ENCODE measurements at regions not wholly inside any gene's neighbourhood (a gene's known extent, or its start where the extent isn't known, plus 50 kb on each side); places are given as distances from the start of the nearest gene placed in this dataset.

GRCh38 chr9:89666950-89667349 is 62.1 kb downstream of the GADD45G start:
- H3K9me3 Mint-ChIP-seq (ENCODE audit: unreplicated experiment) = no peaks in the 10 kb centered on the region
- H3K27ac Mint-ChIP-seq (ENCODE audit: unreplicated experiment) = no peak overlapping the region
- H3K27me3 Mint-ChIP-seq (ENCODE audit: unreplicated experiment) = peaks cover 3% of the 10 kb centered on the region
- TF ChIP-seq, protein P1, sequence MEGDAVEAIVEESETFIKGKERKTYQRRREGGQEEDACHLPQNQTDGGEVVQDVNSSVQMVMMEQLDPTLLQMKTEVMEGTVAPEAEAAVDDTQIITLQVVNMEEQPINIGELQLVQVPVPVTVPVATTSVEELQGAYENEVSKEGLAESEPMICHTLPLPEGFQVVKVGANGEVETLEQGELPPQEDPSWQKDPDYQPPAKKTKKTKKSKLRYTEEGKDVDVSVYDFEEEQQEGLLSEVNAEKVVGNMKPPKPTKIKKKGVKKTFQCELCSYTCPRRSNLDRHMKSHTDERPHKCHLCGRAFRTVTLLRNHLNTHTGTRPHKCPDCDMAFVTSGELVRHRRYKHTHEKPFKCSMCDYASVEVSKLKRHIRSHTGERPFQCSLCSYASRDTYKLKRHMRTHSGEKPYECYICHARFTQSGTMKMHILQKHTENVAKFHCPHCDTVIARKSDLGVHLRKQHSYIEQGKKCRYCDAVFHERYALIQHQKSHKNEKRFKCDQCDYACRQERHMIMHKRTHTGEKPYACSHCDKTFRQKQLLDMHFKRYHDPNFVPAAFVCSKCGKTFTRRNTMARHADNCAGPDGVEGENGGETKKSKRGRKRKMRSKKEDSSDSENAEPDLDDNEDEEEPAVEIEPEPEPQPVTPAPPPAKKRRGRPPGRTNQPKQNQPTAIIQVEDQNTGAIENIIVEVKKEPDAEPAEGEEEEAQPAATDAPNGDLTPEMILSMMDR (IDR thresholded peaks at IDR 0.05; ENCODE audit: unreplicated experiment) = no peak
- H3K36me3 Mint-ChIP-seq (ENCODE audit: low read depth, unreplicated experiment) = peaks cover 3% of the 10 kb centered on the region
- peaks cover 11% of the 10 kb centered on the region for H3K4me1 Mint-ChIP-seq (ENCODE audit: unreplicated experiment)
- no peak overlapping the region for H3K4me3 Mint-ChIP-seq (ENCODE audit: unreplicated experiment)
- no peak for DNase-seq (ENCODE audit: low spot score)

GRCh38 chr9:89667726-89668125 is 62.9 kb downstream of the GADD45G start:
- DNase-seq (ENCODE audit: low spot score) = no peak
- peaks cover 3% of the 10 kb centered on the region for H3K27me3 Mint-ChIP-seq (ENCODE audit: unreplicated experiment)
- no peak overlapping the region for H3K4me3 Mint-ChIP-seq (ENCODE audit: unreplicated experiment)
- TF ChIP-seq, protein P1 (IDR thresholded peaks at IDR 0.05; ENCODE audit: unreplicated experiment) = no peak
- peaks cover 4% of the 10 kb centered on the region for H3K4me1 Mint-ChIP-seq (ENCODE audit: unreplicated experiment)
- H3K27ac Mint-ChIP-seq (ENCODE audit: unreplicated experiment) = no peak overlapping the region
- H3K9me3 Mint-ChIP-seq (ENCODE audit: unreplicated experiment) = no peaks in the 10 kb centered on the region
- peaks cover 3% of the 10 kb centered on the region for H3K36me3 Mint-ChIP-seq (ENCODE audit: low read depth, unreplicated experiment)

- Mint-ChIP-seq H3K4me1 (ENCODE audit: unreplicated experiment) (peaks cover 3% of the 10 kb centered on the region), H3K27ac (ENCODE audit: unreplicated experiment) (no peak overlapping the region), H3K4me3 (ENCODE audit: unreplicated experiment) (no peak overlapping the region), H3K36me3 (ENCODE audit: low read depth, unreplicated experiment) (peaks cover 3% of the 10 kb centered on the region), H3K27me3 (ENCODE audit: unreplicated experiment) (peaks cover 4% of the 10 kb centered on the region), H3K9me3 (ENCODE audit: unreplicated experiment) (no peaks in the 10 kb centered on the region)
- TF ChIP-seq, protein P1 (IDR thresholded peaks at IDR 0.05; ENCODE audit: unreplicated experiment) = no peak
- no peak for DNase-seq (ENCODE audit: low spot score)
Observed at GRCh38 chr9:89668216-89668865, 63.5 kb downstream of the GADD45G start.

- Mint-ChIP-seq H3K4me1 (ENCODE audit: unreplicated experiment) (peaks cover 3% of the 10 kb centered on the region), H3K36me3 (ENCODE audit: low read depth, unreplicated experiment) (peaks cover 3% of the 10 kb centered on the region), H3K9me3 (ENCODE audit: unreplicated experiment) (no peaks in the 10 kb centered on the region), H3K4me3 (ENCODE audit: unreplicated experiment) (no peak overlapping the region), H3K27ac (ENCODE audit: unreplicated experiment) (no peak overlapping the region), H3K27me3 (ENCODE audit: unreplicated experiment) (peaks cover 4% of the 10 kb centered on the region)
- TF ChIP-seq, protein P1 (IDR thresholded peaks at IDR 0.05; ENCODE audit: unreplicated experiment) = no peak
- DNase-seq (ENCODE audit: low spot score) = no peak
Observed at GRCh38 chr9:89668866-89669246, 64.0 kb downstream of the GADD45G start.

GRCh38 chr9:89669361-89669842 is 64.6 kb downstream of the GADD45G start:
- Mint-ChIP-seq H3K4me1 (ENCODE audit: unreplicated experiment) (peaks cover 3% of the 10 kb centered on the region), H3K27ac (ENCODE audit: unreplicated experiment) (no peak overlapping the region), H3K36me3 (ENCODE audit: low read depth, unreplicated experiment) (peaks cover 3% of the 10 kb centered on the region), H3K9me3 (ENCODE audit: unreplicated experiment) (no peaks in the 10 kb centered on the region), H3K4me3 (ENCODE audit: unreplicated experiment) (no peak overlapping the region), H3K27me3 (ENCODE audit: unreplicated experiment) (peaks cover 4% of the 10 kb centered on the region)
- no peak for DNase-seq (ENCODE audit: low spot score)
- TF ChIP-seq, protein P1 (IDR thresholded peaks at IDR 0.05; ENCODE audit: unreplicated experiment) = no peak

Measured in endothelial cell (in vitro differentiated cells).